ENCODE measurements at regions not wholly inside any gene's neighbourhood (a gene's known extent, or its start where the extent isn't known, plus 50 kb on each side); places are given as distances from the start of the nearest gene placed in this dataset.

GRCh38 chr12:45553204-45553603, 176.3 kb upstream of the ARID2 start:
- Histone ChIP-seq H3K4me3 (replicated peaks; ENCODE audit: low read depth, low read length) (no peak overlapping the region), H3K36me3 (ENCODE audit: control insufficient read depth, insufficient read depth, low read length) (no peaks in the 10 kb centered on the region), H3K27me3 (replicated peaks; ENCODE audit: control insufficient read depth, insufficient read depth, low read length) (no peaks in the 10 kb centered on the region; the same call in 1 of the 2 replicates)
- no peak for TF ChIP-seq CTCF (IDR thresholded peaks at IDR 0.05; ENCODE audit: insufficient read depth, low read length, poor library complexity, severe bottlenecking)
- DNase-seq (ENCODE audit: extremely low read depth, insufficient read length), result no peak

GRCh38 chr12:45557016-45557415, 172.5 kb upstream of the ARID2 start:
- no peak for TF ChIP-seq CTCF (IDR thresholded peaks at IDR 0.05; ENCODE audit: insufficient read depth, low read length, poor library complexity, severe bottlenecking)
- H3K27me3 ChIP-seq (replicated peaks; ENCODE audit: control insufficient read depth, insufficient read depth, low read length), result no peaks in the 10 kb centered on the region; the same call in 1 of the 2 replicates
- H3K36me3 ChIP-seq (ENCODE audit: control insufficient read depth, insufficient read depth, low read length), result no peaks in the 10 kb centered on the region
- no peak overlapping the region for H3K4me3 ChIP-seq (replicated peaks; ENCODE audit: low read depth, low read length)
- DNase-seq (ENCODE audit: extremely low read depth, insufficient read length), result no peak

DNA sequence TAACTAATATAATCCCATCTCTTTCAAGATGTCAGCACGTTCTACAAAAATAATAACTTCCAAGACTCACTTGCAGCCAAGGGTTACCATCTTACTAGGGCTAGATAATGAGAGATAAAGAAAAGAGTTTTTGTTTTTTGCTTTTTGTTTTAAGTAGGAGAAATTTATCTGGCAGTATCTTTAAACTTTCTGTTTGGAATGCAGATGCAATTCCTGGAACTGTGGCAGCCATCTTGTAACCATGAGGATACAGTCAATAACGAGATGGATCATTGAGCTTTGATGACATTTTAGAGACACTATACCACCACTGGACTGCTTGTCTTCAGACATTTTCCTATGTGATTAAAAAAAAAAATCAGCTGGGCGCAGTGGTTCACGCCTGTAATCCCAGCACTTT, 171.2 kb upstream of the ARID2 start:
- no peak for TF ChIP-seq CTCF (IDR thresholded peaks at IDR 0.05; ENCODE audit: insufficient read depth, low read length, poor library complexity, severe bottlenecking)
- Histone ChIP-seq H3K27me3 (replicated peaks; ENCODE audit: control insufficient read depth, insufficient read depth, low read length) (no peaks in the 10 kb centered on the region; the same call in 1 of the 2 replicates), H3K36me3 (ENCODE audit: control insufficient read depth, insufficient read depth, low read length) (no peaks in the 10 kb centered on the region), H3K4me3 (replicated peaks; ENCODE audit: low read depth, low read length) (no peak overlapping the region)
- no peak for DNase-seq (ENCODE audit: extremely low read depth, insufficient read length)

DNA sequence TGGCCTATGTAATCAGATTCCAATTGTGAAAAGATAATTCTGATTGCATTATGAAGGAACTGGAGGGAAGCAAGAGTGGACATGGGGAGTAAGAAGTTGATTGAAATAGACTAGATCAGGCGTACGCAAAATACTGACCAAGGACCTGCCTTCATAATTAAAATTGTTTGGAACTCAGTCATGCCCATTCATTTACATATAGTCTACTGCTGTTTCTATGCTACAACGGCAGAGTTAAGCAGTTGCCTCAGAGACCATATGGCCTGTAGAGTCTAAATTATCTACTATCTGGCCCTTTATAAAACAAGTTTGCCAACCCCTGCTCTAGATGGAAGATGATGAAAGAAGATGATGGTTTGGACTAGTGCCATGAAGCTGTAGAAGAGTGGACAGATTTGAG, 170.0 kb upstream of the ARID2 start:
- TF ChIP-seq CTCF (IDR thresholded peaks at IDR 0.05; ENCODE audit: insufficient read depth, low read length, poor library complexity, severe bottlenecking), result no peak
- no peak for DNase-seq (ENCODE audit: extremely low read depth, insufficient read length)
- no peak overlapping the region for H3K4me3 ChIP-seq (replicated peaks; ENCODE audit: low read depth, low read length)
- no peaks in the 10 kb centered on the region for H3K36me3 ChIP-seq (ENCODE audit: control insufficient read depth, insufficient read depth, low read length)
- no peaks in the 10 kb centered on the region; the same call in 1 of the 2 replicates for H3K27me3 ChIP-seq (replicated peaks; ENCODE audit: control insufficient read depth, insufficient read depth, low read length)

DNA sequence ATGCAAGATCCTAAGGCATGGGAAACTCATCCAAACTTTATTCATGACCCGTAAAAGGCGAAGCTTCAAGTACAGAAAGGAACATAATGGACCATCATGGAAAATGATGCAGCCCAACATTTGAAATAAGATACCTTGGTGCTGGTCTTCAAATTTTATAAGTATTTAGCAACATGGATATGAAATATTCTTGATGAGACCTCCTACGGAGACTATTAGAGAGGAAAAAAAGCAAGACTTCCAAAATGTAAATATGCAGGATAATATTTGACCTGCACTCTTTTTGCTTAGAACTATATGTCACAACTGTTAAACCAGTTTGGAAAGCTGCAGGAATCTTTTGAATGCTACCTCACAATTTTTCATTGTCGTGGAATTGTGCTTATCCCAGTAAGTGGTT, 168.8 kb upstream of the ARID2 start:
- no peaks in the 10 kb centered on the region for H3K36me3 ChIP-seq (ENCODE audit: control insufficient read depth, insufficient read depth, low read length)
- H3K4me3 ChIP-seq (replicated peaks; ENCODE audit: low read depth, low read length), result no peak overlapping the region
- DNase-seq (ENCODE audit: extremely low read depth, insufficient read length), result no peak
- no peaks in the 10 kb centered on the region for H3K27me3 ChIP-seq (replicated peaks; ENCODE audit: control insufficient read depth, insufficient read depth, low read length)
- TF ChIP-seq CTCF (IDR thresholded peaks at IDR 0.05; ENCODE audit: insufficient read depth, low read length, poor library complexity, severe bottlenecking), result no peak

- no peak for TF ChIP-seq CTCF (IDR thresholded peaks at IDR 0.05; ENCODE audit: insufficient read depth, low read length, poor library complexity, severe bottlenecking)
- no peak overlapping the region for H3K4me3 ChIP-seq (replicated peaks; ENCODE audit: low read depth, low read length)
- H3K36me3 ChIP-seq (ENCODE audit: control insufficient read depth, insufficient read depth, low read length), result no peaks in the 10 kb centered on the region
- no peaks in the 10 kb centered on the region for H3K27me3 ChIP-seq (replicated peaks; ENCODE audit: control insufficient read depth, insufficient read depth, low read length)
- DNase-seq (ENCODE audit: extremely low read depth, insufficient read length), result no peak
These were observed 168.0 kb upstream of the ARID2 start for GRCh38 chr12:45561488-45561887.

All from GM06990 (cell line).